Tibial nerve (tissue), 4 donors: ENCODE measurements at regions not wholly inside any gene's neighbourhood (a gene's known extent, or its start where the extent isn't known, plus 50 kb on each side); places are given as distances from the start of the nearest gene placed in this dataset.

Source experiments
- DNase-seq, 2 donors: peaks; one replicate each; pipeline ENCODE4 v3.0.0-alpha.2; 2019; ENCODE audit warnings: low spot score in 2 of 2
- H3K27ac ChIP-seq, 4 donors: fragments of 200-600 bp; sonication (generic) in 3 of 4; one replicate each; pipeline ENCODE4 v1.5.1; 2017 to 2019; ENCODE audit warnings: mild to moderate bottlenecking in 1 of 4
- H3K27me3 ChIP-seq, 2 donors: fragments of 200-600 bp; sonication (generic) in 1 of 2; one replicate each; pipeline versions ENCODE4 v1.5.1 to v1.6.0; 2017 to 2019
- H3K36me3 ChIP-seq, 3 donors: fragments of 200-600 bp; sonication (generic); one replicate each; pipeline ENCODE4 v1.5.1; 2018 to 2019
- H3K4me1 ChIP-seq, 4 donors: fragments of 200-600 bp; sonication (generic) in 3 of 4; one replicate each; pipeline ENCODE4 v1.5.1; 2017 to 2019
- H3K4me3 ChIP-seq, 4 donors: fragments of 200-600 bp; sonication (generic) in 3 of 4; one replicate each; pipeline ENCODE4 v1.5.1; 2017 to 2019; ENCODE audit warnings: mild to moderate bottlenecking in 1 of 4, moderate library complexity in 1 of 4
- H3K9me3 ChIP-seq, 4 donors: fragments of 200-600 bp; sonication (generic) in 3 of 4; one replicate each; pipeline ENCODE4 v1.5.1; 2017 to 2019
- EP300 ChIP-seq, 2 donors: sonication (generic); formaldehyde crosslinking; IDR thresholded peaks; one replicate each; pipeline ENCODE4 v1.6.1; 2017; ENCODE audit warnings: antibody characterized with exemption in 2 of 2, mild to moderate bottlenecking in 1 of 2
- POLR2A ChIP-seq, 2 donors: fragments of 450-650 bp; IDR thresholded peaks; one replicate each; pipeline ENCODE4 v1.6.1; 2017; ENCODE audit warnings: antibody characterized with exemption in 2 of 2, mild to moderate bottlenecking in 2 of 2, moderate library complexity in 2 of 2
- WGBS, 2 donors: methylation state at CpG; one replicate each; pipeline ENCODE4 v1.1.5; 2018; 5-methylcytosine and 5-hydroxymethylcytosine counted together
- TF ChIP-seq, protein P1 (sequence below), 5 experiments: fragments of 200-600 bp in 3 of 5; fragments of 450-650 bp in 2 of 5; sonication (generic) in 3 of 5; IDR thresholded peaks; one replicate each; pipeline ENCODE4 v1.5.1; 2016 to 2019; ENCODE audit warnings: antibody characterized with exemption in 5 of 5, mild to moderate bottlenecking in 3 of 5, moderate library complexity in 2 of 5

- H3K4me1 ChIP-seq: no peaks in the 10 kb centered on the region
- H3K27me3 ChIP-seq: no peaks in the 10 kb centered on the region
- no peaks in the 10 kb centered on the region for H3K36me3 ChIP-seq
- H3K4me3 ChIP-seq: no peak overlapping the region
- WGBS, 2 donors: 77 to 82% methylated on average over 1 of the region's 1 CpG
- TF ChIP-seq EP300 (IDR thresholded peaks at IDR 0.05): no peak
- TF ChIP-seq POLR2A (IDR thresholded peaks at IDR 0.05): no peak
- TF ChIP-seq, protein P1, sequence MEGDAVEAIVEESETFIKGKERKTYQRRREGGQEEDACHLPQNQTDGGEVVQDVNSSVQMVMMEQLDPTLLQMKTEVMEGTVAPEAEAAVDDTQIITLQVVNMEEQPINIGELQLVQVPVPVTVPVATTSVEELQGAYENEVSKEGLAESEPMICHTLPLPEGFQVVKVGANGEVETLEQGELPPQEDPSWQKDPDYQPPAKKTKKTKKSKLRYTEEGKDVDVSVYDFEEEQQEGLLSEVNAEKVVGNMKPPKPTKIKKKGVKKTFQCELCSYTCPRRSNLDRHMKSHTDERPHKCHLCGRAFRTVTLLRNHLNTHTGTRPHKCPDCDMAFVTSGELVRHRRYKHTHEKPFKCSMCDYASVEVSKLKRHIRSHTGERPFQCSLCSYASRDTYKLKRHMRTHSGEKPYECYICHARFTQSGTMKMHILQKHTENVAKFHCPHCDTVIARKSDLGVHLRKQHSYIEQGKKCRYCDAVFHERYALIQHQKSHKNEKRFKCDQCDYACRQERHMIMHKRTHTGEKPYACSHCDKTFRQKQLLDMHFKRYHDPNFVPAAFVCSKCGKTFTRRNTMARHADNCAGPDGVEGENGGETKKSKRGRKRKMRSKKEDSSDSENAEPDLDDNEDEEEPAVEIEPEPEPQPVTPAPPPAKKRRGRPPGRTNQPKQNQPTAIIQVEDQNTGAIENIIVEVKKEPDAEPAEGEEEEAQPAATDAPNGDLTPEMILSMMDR (IDR thresholded peaks at IDR 0.05): no peak
- no peak for DNase-seq
- H3K9me3 ChIP-seq: no peaks in the 10 kb centered on the region
- H3K27ac ChIP-seq: no peak overlapping the region
Measured at GRCh38 chr16:65426484-65426883, 304.6 kb upstream of the CDH11 start.

DNA sequence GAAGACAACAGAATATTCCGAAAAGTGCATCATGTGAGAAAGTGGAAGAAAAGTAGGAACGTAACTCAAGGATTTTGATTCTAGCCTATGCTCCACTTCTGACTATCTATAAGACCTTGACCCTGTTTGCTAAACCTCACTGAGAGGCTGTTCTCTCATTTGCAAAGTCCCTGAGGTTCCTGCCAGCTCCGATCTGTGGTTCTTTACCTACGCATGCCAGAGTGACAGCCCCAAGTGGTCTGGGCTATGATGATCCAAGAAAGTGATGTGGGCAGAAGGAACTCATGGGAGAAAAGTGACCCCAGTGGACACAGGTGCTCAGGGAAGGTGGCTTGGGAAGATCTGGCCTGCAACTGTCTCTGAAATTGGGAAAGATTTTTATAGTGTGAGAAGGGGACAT is 301.1 kb upstream of the CDH11 start:
- TF ChIP-seq, protein P1 (IDR thresholded peaks at IDR 0.05): no peak
- TF ChIP-seq POLR2A (IDR thresholded peaks at IDR 0.05): no peak

DNA sequence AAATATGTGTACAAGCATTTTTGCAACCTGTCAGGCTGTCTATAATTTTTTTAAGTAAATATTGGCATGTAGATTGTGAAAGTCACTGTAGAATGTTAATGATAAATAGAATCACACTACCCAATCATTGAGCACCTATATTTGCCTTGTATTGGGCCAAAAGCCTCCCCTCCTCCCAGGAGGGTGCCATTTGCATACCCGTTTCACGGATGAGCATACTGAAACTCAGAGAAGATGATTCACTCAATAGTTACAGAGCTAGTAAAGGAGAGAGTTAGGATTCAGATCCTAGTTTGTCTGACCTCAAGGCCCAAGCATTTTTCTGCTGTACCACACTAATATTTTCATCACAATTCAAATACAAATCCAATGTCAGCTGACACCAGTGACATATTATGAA is 299.7 kb upstream of the CDH11 start:
- no peaks in the 10 kb centered on the region for H3K27me3 ChIP-seq
- no peak for DNase-seq
- H3K9me3 ChIP-seq: peaks cover 0 to 14% (median 0%) of the 10 kb centered on the region in 4 donors
- WGBS, 2 donors: 82 to 88% methylated on average over 2 of the region's 2 CpGs
- no peak for TF ChIP-seq POLR2A (IDR thresholded peaks at IDR 0.05)
- TF ChIP-seq, protein P1 (IDR thresholded peaks at IDR 0.05): no peak
- no peak for TF ChIP-seq EP300 (IDR thresholded peaks at IDR 0.05)
- no peaks in the 10 kb centered on the region for H3K4me1 ChIP-seq
- no peaks in the 10 kb centered on the region for H3K36me3 ChIP-seq
- no peak overlapping the region for H3K27ac ChIP-seq
- no peak overlapping the region for H3K4me3 ChIP-seq

More for the DNA sequence above, 301.1 kb upstream of the CDH11 start:
- Histone ChIP-seq H3K4me3 (no peak overlapping the region), H3K27ac (no peak overlapping the region), H3K9me3 (peaks cover 0 to 14% (median 0%) of the 10 kb centered on the region in 4 donors), H3K27me3 (no peaks in the 10 kb centered on the region), H3K36me3 (no peaks in the 10 kb centered on the region), H3K4me1 (no peaks in the 10 kb centered on the region)
- DNase-seq: no peak
- 93 to 98% methylated on average over 4 of the region's 4 CpGs for WGBS, 2 donors

DNA sequence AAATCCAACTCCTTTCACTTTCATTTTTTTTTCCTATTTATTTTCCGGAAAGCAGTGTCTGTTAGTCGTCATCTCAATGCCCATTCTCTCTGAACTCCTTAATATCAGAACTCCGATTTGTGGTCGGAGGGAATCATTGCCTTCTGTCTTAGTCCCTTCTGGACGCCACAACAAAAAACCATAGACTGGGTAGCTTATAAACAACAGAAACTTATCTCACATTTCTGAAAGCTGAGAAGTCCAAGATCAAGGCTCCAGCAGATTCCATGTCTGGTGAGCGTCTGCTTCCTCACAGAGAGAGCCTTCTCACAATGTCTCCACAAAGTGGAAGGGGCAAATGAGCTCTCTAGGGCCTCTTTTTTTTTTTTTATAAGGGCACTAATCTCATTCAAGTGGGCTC is 296.6 kb upstream of the CDH11 start:
- Histone ChIP-seq H3K36me3 (no peaks in the 10 kb centered on the region), H3K4me1 (no peaks in the 10 kb centered on the region), H3K27ac (no peak overlapping the region), H3K27me3 (no peaks in the 10 kb centered on the region), H3K9me3 (peaks cover 0 to 14% (median 0%) of the 10 kb centered on the region in 4 donors), H3K4me3 (no peak overlapping the region)
- no peak for TF ChIP-seq POLR2A (IDR thresholded peaks at IDR 0.05)
- TF ChIP-seq, protein P1 (IDR thresholded peaks at IDR 0.05): no peak
- TF ChIP-seq EP300 (IDR thresholded peaks at IDR 0.05): no peak
- 86 to 94% methylated on average over 6 of the region's 6 CpGs for WGBS, 2 donors
- DNase-seq: no peak

DNA sequence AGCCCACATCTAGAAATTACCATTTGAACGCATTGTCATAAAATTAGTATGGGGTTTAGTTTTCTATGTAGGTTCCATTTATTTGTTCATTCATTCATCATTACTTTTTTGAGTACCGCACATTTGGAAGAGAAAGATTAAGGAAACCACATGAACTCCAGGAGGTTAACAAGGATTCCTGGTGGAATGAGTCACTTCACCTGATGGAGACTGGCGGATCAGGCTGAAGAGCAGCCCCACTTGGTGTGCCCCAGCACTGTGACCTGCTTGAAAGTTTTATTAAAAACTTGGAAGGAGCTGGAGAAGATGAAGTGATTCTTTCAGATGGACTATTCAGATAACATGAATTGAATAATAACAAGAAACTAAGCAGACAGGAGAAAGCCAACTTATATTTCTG is 293.6 kb upstream of the CDH11 start:
- H3K9me3 ChIP-seq: peaks cover 0 to 14% (median 0%) of the 10 kb centered on the region in 4 donors
- no peaks in the 10 kb centered on the region for H3K4me1 ChIP-seq
- H3K4me3 ChIP-seq: no peak overlapping the region
- WGBS, 2 donors: 93% methylated on average over 3 of the region's 3 CpGs
- H3K27ac ChIP-seq: no peak overlapping the region
- H3K27me3 ChIP-seq: no peaks in the 10 kb centered on the region
- no peaks in the 10 kb centered on the region for H3K36me3 ChIP-seq
- DNase-seq: no peak
- TF ChIP-seq POLR2A (IDR thresholded peaks at IDR 0.05): no peak
- no peak for TF ChIP-seq EP300 (IDR thresholded peaks at IDR 0.05)
- TF ChIP-seq, protein P1 (IDR thresholded peaks at IDR 0.05): no peak
